H9 (cell line): ENCODE measurements at regions not wholly inside any gene's neighbourhood (a gene's known extent, or its start where the extent isn't known, plus 50 kb on each side); places are given as distances from the start of the nearest gene placed in this dataset.

ENCODE experiments used
- DNase-seq: peaks from one replicate; pipeline ENCODE4 v3.0.0-alpha.2; 2017
- H2AFZ ChIP-seq: one replicate; pipeline ENCODE4 v1.6.1; 2013; ENCODE audit warnings: mild to moderate bottlenecking, low read length, control low read depth, moderate library complexity
- H2AK5ac ChIP-seq: 2 replicates; pipeline ENCODE4 v1.6.1; 2013; ENCODE audit warnings: low read length, control low read depth, mixed read lengths; ENCODE audit not compliant: insufficient read length
- H2BK120ac ChIP-seq: one replicate; pipeline ENCODE4 v1.6.1; 2013; ENCODE audit warnings: low read depth, mild to moderate bottlenecking, low read length, control low read depth, inconsistent platforms; ENCODE audit not compliant: poor library complexity, severe bottlenecking
- H2BK12ac ChIP-seq: 2 replicates; pipeline ENCODE4 v1.6.1; 2013; ENCODE audit warnings: low read length, control low read depth, mixed read lengths, low read depth; ENCODE audit not compliant: insufficient read length
- H2BK15ac ChIP-seq: 2 replicates; pipeline ENCODE4 v1.6.1; 2013; ENCODE audit warnings: low read depth, low read length, control low read depth
- H2BK20ac ChIP-seq: one replicate; pipeline ENCODE4 v1.6.1; 2013; ENCODE audit warnings: low read depth, mild to moderate bottlenecking, low read length, control low read depth, inconsistent platforms; ENCODE audit not compliant: poor library complexity, severe bottlenecking
- H2BK5ac ChIP-seq: 2 replicates; pipeline ENCODE4 v1.6.1; 2013; ENCODE audit warnings: low read length, control low read depth, mixed read lengths; ENCODE audit not compliant: insufficient read length
- H3K14ac ChIP-seq: 2 replicates; pipeline ENCODE4 v1.6.1; 2013; ENCODE audit warnings: low read length, control low read depth; ENCODE audit not compliant: insufficient read depth
- H3K18ac ChIP-seq: 2 replicates; pipeline ENCODE4 v1.6.1; 2013; ENCODE audit warnings: low read depth, mild to moderate bottlenecking, mixed read lengths, low read length, control low read depth; ENCODE audit not compliant: insufficient read length
- H3K23ac ChIP-seq: 2 replicates; pipeline ENCODE4 v1.6.1; 2013; ENCODE audit warnings: low read length, control low read depth, mixed read lengths, low read depth; ENCODE audit not compliant: insufficient read length
- H3K23me2 ChIP-seq: 2 replicates; pipeline ENCODE4 v1.6.1; 2013; ENCODE audit warnings: low read depth, mild to moderate bottlenecking, mixed read lengths, low read length, control low read depth; ENCODE audit not compliant: insufficient read length, poor library complexity, severe bottlenecking
- H3K27ac ChIP-seq: 2 replicates; pipeline ENCODE4 v1.5.1; 2013; ENCODE audit warnings: low read length, control low read depth, mixed read lengths, low read depth; ENCODE audit not compliant: insufficient read length
- H3K27me3 ChIP-seq: 2 replicates; pipeline ENCODE4 v1.6.1; 2013; ENCODE audit warnings: low read length, control low read depth, inconsistent platforms; ENCODE audit not compliant: insufficient read depth
- H3K4ac ChIP-seq: 2 replicates; pipeline ENCODE4 v1.6.1; 2013; ENCODE audit warnings: low read depth, mild to moderate bottlenecking, control low read depth, inconsistent platforms, low read length, moderate library complexity
- H3K4me1 ChIP-seq: 2 replicates; pipeline ENCODE4 v1.6.1; 2013; ENCODE audit warnings: low read length, control low read depth, inconsistent platforms; ENCODE audit not compliant: insufficient read depth
- H3K4me2 ChIP-seq: 2 replicates; pipeline ENCODE4 v1.6.1; 2013; ENCODE audit warnings: low read length, control low read depth, mixed read lengths; ENCODE audit not compliant: insufficient read length, insufficient read depth
- H3K56ac ChIP-seq: 2 replicates; pipeline ENCODE4 v1.6.1; 2013; ENCODE audit warnings: low read depth, mild to moderate bottlenecking, mixed read lengths, low read length, control low read depth; ENCODE audit not compliant: insufficient read length
- H3K79me1 ChIP-seq: 2 replicates; pipeline ENCODE4 v1.6.1; 2013; ENCODE audit warnings: low read depth, mild to moderate bottlenecking, moderate library complexity, low read length, control low read depth, inconsistent platforms; ENCODE audit not compliant: insufficient read depth, poor library complexity, severe bottlenecking
- H3K79me2 ChIP-seq: 2 replicates; pipeline ENCODE4 v1.6.1; 2013; ENCODE audit warnings: low read length, control low read depth, inconsistent platforms; ENCODE audit not compliant: insufficient read depth
- H3K9ac ChIP-seq: 2 replicates; pipeline ENCODE4 v1.6.1; 2013; ENCODE audit warnings: low read length, control low read depth, mixed read lengths; ENCODE audit not compliant: insufficient read length; ENCODE audit errors: extremely low read depth
- H3K9me3 ChIP-seq: one replicate; pipeline ENCODE4 v1.6.1; 2013; ENCODE audit warnings: low read depth, low read length, inconsistent platforms; ENCODE audit not compliant: control insufficient read depth
- H3T11ph ChIP-seq: one replicate; pipeline ENCODE4 v1.6.1; 2013; ENCODE audit warnings: mild to moderate bottlenecking, low read length, control low read depth, inconsistent platforms
- H4K20me1 ChIP-seq: one replicate; pipeline ENCODE4 v1.6.1; 2013; ENCODE audit not compliant: control insufficient read depth, insufficient read length, insufficient read depth
- H4K5ac ChIP-seq: 2 replicates; pipeline ENCODE4 v1.6.1; 2013; ENCODE audit warnings: low read depth, mild to moderate bottlenecking, mixed read lengths, low read length, control low read depth; ENCODE audit not compliant: insufficient read length
- H4K8ac ChIP-seq: replicated peaks from 2 replicates; pipeline ENCODE4 v1.6.1; 2013; ENCODE audit warnings: low read length, control low read depth, mixed read lengths, low read depth; ENCODE audit not compliant: insufficient read length
- H4K91ac ChIP-seq: 2 replicates; pipeline ENCODE4 v1.6.1; 2013; ENCODE audit warnings: low read depth, mild to moderate bottlenecking, moderate library complexity, mixed read lengths, low read length, control low read depth; ENCODE audit not compliant: insufficient read length
- H3K27ac Mint-ChIP-seq, 3 experiments: 2 replicates in 2 of 3; 3 replicates in 1 of 3; pipeline ENCODE4 v1.8.0; 2020 to 2021; ENCODE audit warnings: mixed read lengths in 3 of 3, mild to moderate bottlenecking in 1 of 3, moderate library complexity in 1 of 3
- H3K27me3 Mint-ChIP-seq: 2 replicates; pipeline ENCODE4 v1.8.0; 2021; ENCODE audit warnings: low read depth, mild to moderate bottlenecking, moderate library complexity, mixed read lengths
- H3K36me3 Mint-ChIP-seq, 3 experiments: 2 replicates in 2 of 3; 3 replicates in 1 of 3; pipeline ENCODE4 v1.8.0; 2020 to 2021; ENCODE audit warnings: low read depth in 3 of 3, mixed read lengths in 3 of 3; ENCODE audit not compliant: insufficient read depth in 1 of 3
- H3K4me1 Mint-ChIP-seq, 2 experiments: 2 replicates each; pipeline ENCODE4 v1.8.0; 2020; ENCODE audit warnings: mixed read lengths in 2 of 2
- H3K4me3 Mint-ChIP-seq, 2 experiments: 2 replicates in 1 of 2; 3 replicates in 1 of 2; pipeline ENCODE4 v1.8.0; 2020 to 2021; ENCODE audit warnings: mild to moderate bottlenecking in 2 of 2, mixed read lengths in 2 of 2, moderate library complexity in 1 of 2
- H3K9me3 Mint-ChIP-seq, 2 experiments: 2 replicates in 1 of 2; 3 replicates in 1 of 2; pipeline ENCODE4 v1.8.0; 2020; ENCODE audit warnings: mild to moderate bottlenecking in 2 of 2, mixed read lengths in 2 of 2, moderate library complexity in 1 of 2
- WGBS: extraction: QIAGEN DNeasy Blood & Tissue Kit; methylation state at CpG from one replicate; pipeline ENCODE4 v1.1.7; 2013; ENCODE audit warnings: missing lambda C conversion rate, low lambda C conversion rate, mixed read lengths; ENCODE audit not compliant: insufficient read length; ENCODE audit errors: extremely low coverage; 5-methylcytosine and 5-hydroxymethylcytosine counted together
- TF ChIP-seq, protein P1 (sequence below): fragments of 200-600 bp; sonication (generic); conservative IDR thresholded peaks from 3 replicates; pipeline ENCODE4 v1.8.0; 2021; ENCODE audit warnings: antibody characterized with exemption, mild to moderate bottlenecking

GRCh38 chr10:88092973-88093372 is 229.5 kb downstream of the PTEN start:
- Histone ChIP-seq H3K27me3 (no peaks in the 10 kb centered on the region), H3K79me1 (no peaks in the 10 kb centered on the region), H3K9ac (no peak overlapping the region), H4K8ac (no peak overlapping the region), H3K4me1 (no peaks in the 10 kb centered on the region), H3K56ac (no peak overlapping the region), H3K14ac (no peak overlapping the region), H3K79me2 (no peaks in the 10 kb centered on the region), H2BK120ac (no peak overlapping the region), H3T11ph (no peak overlapping the region), H2BK5ac (no peak overlapping the region), H3K4ac (no peak overlapping the region), H3K4me2 (no peak overlapping the region), H4K5ac (no peak overlapping the region), H4K20me1 (no peaks in the 10 kb centered on the region), H3K23me2 (no peaks in the 10 kb centered on the region), H2AK5ac (no peak overlapping the region), H3K18ac (no peak overlapping the region), H3K27ac (no peak overlapping the region), H2BK15ac (no peak overlapping the region), H2BK20ac (no peak overlapping the region), H3K23ac (no peak overlapping the region), H2BK12ac (no peak overlapping the region), H2AFZ (no peak overlapping the region), H3K9me3 (no peaks in the 10 kb centered on the region), H4K91ac (no peak overlapping the region)
- Mint-ChIP-seq H3K4me3 (no peak overlapping the region), H3K27ac (no peak overlapping the region), H3K4me1 (no peaks in the 10 kb centered on the region), H3K9me3 (no peaks in the 10 kb centered on the region), H3K36me3 (no peaks in the 10 kb centered on the region), H3K27me3 (no peaks in the 10 kb centered on the region)
- TF ChIP-seq, protein P1, sequence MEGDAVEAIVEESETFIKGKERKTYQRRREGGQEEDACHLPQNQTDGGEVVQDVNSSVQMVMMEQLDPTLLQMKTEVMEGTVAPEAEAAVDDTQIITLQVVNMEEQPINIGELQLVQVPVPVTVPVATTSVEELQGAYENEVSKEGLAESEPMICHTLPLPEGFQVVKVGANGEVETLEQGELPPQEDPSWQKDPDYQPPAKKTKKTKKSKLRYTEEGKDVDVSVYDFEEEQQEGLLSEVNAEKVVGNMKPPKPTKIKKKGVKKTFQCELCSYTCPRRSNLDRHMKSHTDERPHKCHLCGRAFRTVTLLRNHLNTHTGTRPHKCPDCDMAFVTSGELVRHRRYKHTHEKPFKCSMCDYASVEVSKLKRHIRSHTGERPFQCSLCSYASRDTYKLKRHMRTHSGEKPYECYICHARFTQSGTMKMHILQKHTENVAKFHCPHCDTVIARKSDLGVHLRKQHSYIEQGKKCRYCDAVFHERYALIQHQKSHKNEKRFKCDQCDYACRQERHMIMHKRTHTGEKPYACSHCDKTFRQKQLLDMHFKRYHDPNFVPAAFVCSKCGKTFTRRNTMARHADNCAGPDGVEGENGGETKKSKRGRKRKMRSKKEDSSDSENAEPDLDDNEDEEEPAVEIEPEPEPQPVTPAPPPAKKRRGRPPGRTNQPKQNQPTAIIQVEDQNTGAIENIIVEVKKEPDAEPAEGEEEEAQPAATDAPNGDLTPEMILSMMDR = no peak
- no CpG with 5 or more reads among the region's 5 CpGs for WGBS
- no peak for DNase-seq
